Lung (tissue), 11 donors: ENCODE measurements at regions not wholly inside any gene's neighbourhood (a gene's known extent, or its start where the extent isn't known, plus 50 kb on each side); places are given as distances from the start of the nearest gene placed in this dataset.

Experiments used
- ATAC-seq: fragments of 200-7000 bp; cut with Tn5 transposase; one replicate; pipeline ENCODE4 v1.9.1; 2020; ENCODE audit warnings: moderate number of reproducible peaks; ENCODE audit not compliant: insufficient read depth, low FRiP score
- DNase-seq, 3 donors: peaks; one replicate each; pipeline ENCODE4 v3.0.0-alpha.2; 2013 to 2017
- H3K27ac ChIP-seq, 2 donors: one replicate each; pipeline ENCODE4 v1.5.1; 2013; ENCODE audit warnings: mild to moderate bottlenecking in 2 of 2, moderate library complexity in 2 of 2, control low read depth in 1 of 2, inconsistent platforms in 1 of 2, low read depth in 1 of 2, low read length in 1 of 2
- H3K27me3 ChIP-seq, 3 donors: one replicate each; pipeline ENCODE4 v1.5.1; 2013; ENCODE audit warnings: low read length in 2 of 3; ENCODE audit not compliant: control insufficient read depth in 3 of 3, insufficient read depth in 3 of 3
- H3K36me3 ChIP-seq, 4 donors: one replicate each; pipeline ENCODE4 v1.5.1; 2013; ENCODE audit warnings: low read length in 4 of 4, mild to moderate bottlenecking in 1 of 4, moderate library complexity in 1 of 4; ENCODE audit not compliant: control insufficient read depth in 4 of 4, insufficient read depth in 4 of 4
- H3K4me1 ChIP-seq, 5 donors: one replicate each; pipeline ENCODE4 v1.5.1; 2013; ENCODE audit warnings: low read length in 5 of 5, mild to moderate bottlenecking in 2 of 5, moderate library complexity in 1 of 5; ENCODE audit not compliant: control insufficient read depth in 5 of 5, insufficient read depth in 5 of 5
- H3K4me3 ChIP-seq: one replicate; pipeline ENCODE4 v1.5.1; 2013; ENCODE audit warnings: mild to moderate bottlenecking, control low read depth, moderate library complexity
- H3K9ac ChIP-seq, 2 donors: one replicate each; pipeline ENCODE4 v1.5.1; 2013; ENCODE audit warnings: low read length in 2 of 2, control low read depth in 1 of 2; ENCODE audit not compliant: insufficient read depth in 1 of 2
- H3K9me3 ChIP-seq, 4 donors: one replicate each; pipeline ENCODE4 v1.5.1; 2013; ENCODE audit warnings: low read length in 3 of 4, mild to moderate bottlenecking in 1 of 4, moderate library complexity in 1 of 4; ENCODE audit not compliant: control insufficient read depth in 4 of 4, insufficient read depth in 3 of 4
- CTCF ChIP-seq: IDR thresholded peaks from 2 replicates; pipeline ENCODE4 v1.5.1; 2012; ENCODE audit warnings: mild to moderate bottlenecking; ENCODE audit errors: control extremely low read depth, extremely low read depth
- WGBS, 2 donors: extraction: QIAGEN DNeasy Blood & Tissue Kit; methylation state at CpG; one replicate each; pipeline ENCODE4 v1.1.7; 2013; 5-methylcytosine and 5-hydroxymethylcytosine counted together
- donor health status: control.
- donor health status: control.
- donor health status: Bipolar disorder and iron deficiency.
- donor health status: healthy.
- donor health status: DM: yes; HTN: yes; CAD: no.

DNA sequence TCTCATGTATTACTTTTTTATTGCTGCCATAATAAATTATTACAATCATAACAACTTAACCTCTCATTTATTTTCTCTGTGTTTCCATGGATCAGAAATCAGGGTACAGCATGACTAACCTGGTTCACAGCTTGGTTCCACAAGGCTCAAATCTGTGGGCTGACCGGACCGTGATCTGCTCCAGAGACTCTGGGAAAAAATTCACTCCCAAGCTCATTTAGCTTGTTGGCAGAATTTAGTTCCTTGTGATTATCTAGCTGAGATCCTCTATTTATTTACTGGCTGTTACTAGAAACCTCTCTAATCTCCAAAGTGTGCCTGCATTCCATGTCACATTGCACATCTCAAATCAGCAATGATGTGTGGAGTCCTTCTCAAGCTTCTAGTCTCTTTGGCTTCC, 386.6 kb downstream of the DIPK2A start:
- no peak for DNase-seq
- H3K9ac ChIP-seq: no peak overlapping the region
- H3K4me1 ChIP-seq: no peaks in the 10 kb centered on the region
- no peak for ATAC-seq
- no peaks in the 10 kb centered on the region for H3K27me3 ChIP-seq
- no peak for TF ChIP-seq CTCF
- H3K9me3 ChIP-seq: no peaks in the 10 kb centered on the region
- H3K4me3 ChIP-seq: no peak overlapping the region
- WGBS, 2 donors: 37 to 47% methylated on average over 2 of the region's 2 CpGs
- H3K36me3 ChIP-seq: no peaks in the 10 kb centered on the region
- no peak overlapping the region for H3K27ac ChIP-seq

- DNase-seq: no peak
- ATAC-seq: no peak
- no peak for TF ChIP-seq CTCF
These were observed 389.4 kb downstream of the DIPK2A start for GRCh38 chr3:144361002-144361401.

DNA sequence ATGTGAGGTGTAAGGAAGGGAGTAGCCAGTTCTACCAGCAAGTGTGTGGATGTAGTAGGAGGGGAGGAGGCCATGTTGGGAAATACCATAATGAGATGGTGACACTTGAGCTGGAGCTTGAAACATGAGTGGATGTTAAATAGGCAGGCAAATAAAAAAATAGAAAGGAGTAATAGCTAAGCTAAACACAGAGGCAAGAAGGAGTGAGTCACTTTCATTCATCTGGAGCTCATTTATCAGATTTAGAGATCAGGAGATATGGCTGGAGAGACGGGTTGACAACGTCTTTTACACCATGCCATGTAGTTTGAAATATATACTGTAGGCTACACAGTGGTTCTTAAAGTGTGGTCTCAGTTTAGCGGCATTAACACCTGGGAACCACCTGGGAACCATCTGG, 390.5 kb downstream of the DIPK2A start:
- Histone ChIP-seq H3K27me3 (no peaks in the 10 kb centered on the region), H3K9ac (no peak overlapping the region), H3K4me1 (peaks cover 0 to 2% (median 0%) of the 10 kb centered on the region in 5 donors), H3K36me3 (no peaks in the 10 kb centered on the region), H3K27ac (no peak overlapping the region), H3K4me3 (no peak overlapping the region), H3K9me3 (peaks cover 0 to 1% (median 0%) of the 10 kb centered on the region in 4 donors)
- no peak for ATAC-seq
- no peak for TF ChIP-seq CTCF
- WGBS, 2 donors: 65 to 72% methylated on average over 3 of the region's 3 CpGs
- no peak for DNase-seq

More at GRCh38 chr3:144361002-144361401, 389.4 kb downstream of the DIPK2A start:
- no peak overlapping the region for H3K27ac ChIP-seq
- H3K36me3 ChIP-seq: no peaks in the 10 kb centered on the region
- no peak overlapping the region for H3K9ac ChIP-seq
- no peaks in the 10 kb centered on the region for H3K9me3 ChIP-seq
- WGBS, 2 donors: 93 to 98% methylated on average over 1 of the region's 1 CpG
- H3K4me1 ChIP-seq: peaks cover 0 to 2% (median 0%) of the 10 kb centered on the region in 5 donors
- no peak overlapping the region for H3K4me3 ChIP-seq
- no peaks in the 10 kb centered on the region for H3K27me3 ChIP-seq

DNA sequence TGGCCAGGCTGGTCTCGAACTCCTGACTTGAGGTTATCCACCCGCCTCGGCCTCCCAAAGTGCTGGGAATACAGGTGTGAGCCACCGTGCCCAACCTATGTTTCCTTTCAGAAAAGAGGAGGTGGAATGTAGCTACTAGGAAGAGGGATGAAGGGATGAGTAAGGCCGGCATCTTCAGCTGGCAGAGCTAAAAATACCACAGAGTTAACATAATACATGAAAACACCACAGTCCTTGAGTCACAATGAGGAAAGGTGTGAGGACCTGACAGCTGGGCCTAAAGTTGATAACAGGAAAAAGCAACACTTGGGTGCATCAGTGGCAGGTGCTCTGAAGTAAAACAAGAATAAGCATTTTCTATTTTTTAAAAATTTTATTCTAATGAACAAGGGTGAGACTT, 392.2 kb downstream of the DIPK2A start:
- ATAC-seq: no peak
- H3K36me3 ChIP-seq: no peaks in the 10 kb centered on the region
- H3K4me1 ChIP-seq: peaks cover 0 to 2% (median 0%) of the 10 kb centered on the region in 5 donors
- H3K9ac ChIP-seq: no peak overlapping the region
- H3K27ac ChIP-seq: no peak overlapping the region
- H3K9me3 ChIP-seq: peaks cover 0 to 8% (median 0%) of the 10 kb centered on the region in 4 donors
- TF ChIP-seq CTCF: no peak
- 87 to 95% methylated on average over 5 of the region's 5 CpGs for WGBS, 2 donors
- DNase-seq: no peak
- no peak overlapping the region for H3K4me3 ChIP-seq
- H3K27me3 ChIP-seq: no peaks in the 10 kb centered on the region
